Body of pancreas (tissue), 4 donors: ENCODE measurements at regions not wholly inside any gene's neighbourhood (a gene's known extent, or its start where the extent isn't known, plus 50 kb on each side); places are given as distances from the start of the nearest gene placed in this dataset.

Experiments used
- ATAC-seq: fragments of 150-250 bp; one replicate; pipeline ENCODE4 v1.9.1; 2016
- DNase-seq, 4 donors: peaks; one replicate each; pipeline ENCODE4 v3.0.0-alpha.2; 2019
- H3K27ac ChIP-seq, 4 donors: fragments of 200-600 bp; sonication (generic); 1 replicate in 3 of 4; 2 replicates in 1 of 4; pipeline versions ENCODE4 v1.5.1 to v1.6.1; 2016 to 2019; ENCODE audit warnings: mild to moderate bottlenecking in 1 of 4, mixed read lengths in 1 of 4, moderate library complexity in 1 of 4
- H3K27me3 ChIP-seq, 2 donors: fragments of 200-600 bp; sonication (generic); one replicate each; pipeline ENCODE4 v1.6.0; 2016; ENCODE audit warnings: mild to moderate bottlenecking in 1 of 2
- H3K36me3 ChIP-seq, 2 donors: fragments of 200-600 bp; sonication (generic); replicated peaks in 1 of 2; 2 replicates each; pipeline ENCODE4 v1.5.1; 2016; ENCODE audit warnings: low read depth in 2 of 2; ENCODE audit not compliant: insufficient read depth in 1 of 2
- H3K4me1 ChIP-seq: fragments of 200-600 bp; sonication (generic); one replicate; pipeline ENCODE4 v1.6.0; 2016
- H3K4me3 ChIP-seq, 2 donors: fragments of 200-600 bp; sonication (generic); 1 replicate in 1 of 2; 2 replicates in 1 of 2; pipeline ENCODE4 v1.5.1; 2016 to 2019
- H3K9me3 ChIP-seq, 3 donors: fragments of 200-600 bp; sonication (generic); 1 replicate in 2 of 3; 2 replicates in 1 of 3; pipeline ENCODE4 v1.5.1; 2016
- CTCF ChIP-seq, 7 experiments: fragments of 450-650 bp in 4 of 7; fragments of 200-600 bp in 3 of 7; sonication (generic) in 3 of 7; IDR thresholded peaks; one replicate each; pipeline ENCODE4 v1.5.1; 2016 to 2019; ENCODE audit warnings: antibody characterized with exemption in 7 of 7
- POLR2A ChIP-seq, 3 donors: fragments of 450-650 bp; IDR thresholded peaks; one replicate each; pipeline ENCODE4 v1.6.1; 2016; ENCODE audit warnings: antibody characterized with exemption in 3 of 3, mild to moderate bottlenecking in 2 of 3
- WGBS, 2 donors: methylation state at CpG; one replicate each; pipeline ENCODE4 v1.1.5; 2017; 5-methylcytosine and 5-hydroxymethylcytosine counted together
- intact Hi-C: fragments of 100-400 bp; cut with DNase I; formaldehyde crosslinking; loops from one replicate; pipeline ENCODE4 v1.15.1; 2023

- TF ChIP-seq POLR2A (IDR thresholded peaks at IDR 0.05) (no peak), CTCF (IDR thresholded peaks at IDR 0.05) (no peak)
- ATAC-seq (no peak), DNase-seq (peak in 1 of 4 donors; percentile 33)
- Histone ChIP-seq H3K4me3 (no peak overlapping the region), H3K36me3 (no peaks in the 10 kb centered on the region), H3K4me1 (peaks cover 62% of the 10 kb centered on the region), H3K9me3 (no peaks in the 10 kb centered on the region), H3K27ac (peak overlapping the region; percentile 10 to 31 (median 18)), H3K27me3 (no peaks in the 10 kb centered on the region)
- WGBS, 2 donors, result 19 to 29% methylated on average over 2 of the region's 2 CpGs
- intact Hi-C loops, result no loop called here
These were observed 54.9 kb upstream of the GRAMD2B start for GRCh38 chr5:126368239-126368812.

- WGBS, 2 donors, result 64 to 66% methylated on average over 2 of the region's 2 CpGs
- no peaks in the 10 kb centered on the region for H3K9me3 ChIP-seq
- H3K27me3 ChIP-seq, result no peaks in the 10 kb centered on the region
- H3K4me1 ChIP-seq, result peaks cover 69% of the 10 kb centered on the region
- peak overlapping the region in 2 of 4 donors; percentile 31 to 86 for H3K27ac ChIP-seq
- ATAC-seq, result no peak
- H3K4me3 ChIP-seq, result no peak overlapping the region
- no peak for DNase-seq
- no peaks in the 10 kb centered on the region for H3K36me3 ChIP-seq
- no peak for TF ChIP-seq CTCF (IDR thresholded peaks at IDR 0.05)
- intact Hi-C loops, result no loop called here
These were observed 54.1 kb upstream of the GRAMD2B start for GRCh38 chr5:126369083-126369482.

- Histone ChIP-seq H3K27me3 (no peaks in the 10 kb centered on the region), H3K4me1 (peaks cover 60% of the 10 kb centered on the region), H3K9me3 (no peaks in the 10 kb centered on the region), H3K4me3 (no peak overlapping the region), H3K27ac (peak overlapping the region; percentile 83 to 88 (median 85)), H3K36me3 (no peaks in the 10 kb centered on the region)
- WGBS, 2 donors, result 20 to 31% methylated on average over 6 of the region's 6 CpGs
- intact Hi-C loops, result no loop called here
- peak; percentile 58 for ATAC-seq
- DNase-seq, result peak in 3 of 4 donors; percentile 27 to 46 (median 38)
- TF ChIP-seq CTCF (IDR thresholded peaks at IDR 0.05) (peak in 4 of 7 experiments; percentile 28 to 35 (median 32)), POLR2A (IDR thresholded peaks at IDR 0.05) (peak in 1 of 3 donors; percentile 17)
These were observed 53.0 kb upstream of the GRAMD2B start for GRCh38 chr5:126369995-126370731.

- Histone ChIP-seq H3K9me3 (no peaks in the 10 kb centered on the region), H3K4me3 (peak overlapping the region; percentile 34 to 37), H3K36me3 (no peaks in the 10 kb centered on the region), H3K4me1 (peaks cover 60% of the 10 kb centered on the region), H3K27me3 (no peaks in the 10 kb centered on the region), H3K27ac (peak overlapping the region; percentile 83 to 88 (median 85))
- 11 to 16% methylated on average over 11 to 12 of the region's 12 CpGs for WGBS, 2 donors
- TF ChIP-seq CTCF (IDR thresholded peaks at IDR 0.05) (peak in 3 of 7 experiments; percentile 25 to 32 (median 26)), POLR2A (IDR thresholded peaks at IDR 0.05) (peak in 2 of 3 donors; percentile 55 to 56)
- intact Hi-C loops, result no loop called here
- DNase-seq, result peak; percentile 51 to 65 (median 54)
- peak; percentile 89 for ATAC-seq
These were observed 52.2 kb upstream of the GRAMD2B start for GRCh38 chr5:126370796-126371718.
